ENCODE measurements at regions not wholly inside any gene's neighbourhood (a gene's known extent, or its start where the extent isn't known, plus 50 kb on each side); places are given as distances from the start of the nearest gene placed in this dataset.

GRCh38 chr2:7882296-7882695, 799.6 kb upstream of the ID2 start:
- Histone ChIP-seq H3K9ac (ENCODE audit: extremely low read depth, low read length, poor library complexity, severe bottlenecking) (no peak overlapping the region), H3K9me3 (ENCODE audit: control insufficient read depth, low read length) (no peaks in the 10 kb centered on the region), H3K4me3 (ENCODE audit: low read length) (no peak overlapping the region), H3K27me3 (ENCODE audit: control insufficient read depth, insufficient read depth, low read length, poor library complexity, severe bottlenecking) (no peaks in the 10 kb centered on the region), H3K36me3 (ENCODE audit: control insufficient read depth, insufficient read depth, low read length) (no peaks in the 10 kb centered on the region), H3K4me1 (ENCODE audit: control insufficient read depth, insufficient read depth, low read length) (peaks cover 11% of the 10 kb centered on the region), H3K27ac (ENCODE audit: low read depth, low read length) (no peak overlapping the region)
- peak; percentile 64 for TF ChIP-seq CTCF (conservative IDR thresholded peaks at IDR 0.05)
- Mint-ChIP-seq H3K27ac (no peak overlapping the region), H3K9me3 (no peaks in the 10 kb centered on the region), H3K4me3 (no peak overlapping the region), H3K36me3 (ENCODE audit: low read depth) (peaks cover 25% of the 10 kb centered on the region), H3K4me1 (peaks cover 47% of the 10 kb centered on the region), H3K27me3 (ENCODE audit: insufficient read depth) (no peaks in the 10 kb centered on the region)
- peak; percentile 50 for DNase-seq

- Mint-ChIP-seq H3K36me3 (ENCODE audit: low read depth) (peaks cover 26% of the 10 kb centered on the region), H3K27me3 (ENCODE audit: insufficient read depth) (no peaks in the 10 kb centered on the region), H3K27ac (no peak overlapping the region), H3K4me1 (peaks cover 38% of the 10 kb centered on the region), H3K4me3 (no peak overlapping the region), H3K9me3 (no peaks in the 10 kb centered on the region)
- Histone ChIP-seq H3K9me3 (ENCODE audit: control insufficient read depth, low read length) (no peaks in the 10 kb centered on the region), H3K9ac (ENCODE audit: extremely low read depth, low read length, poor library complexity, severe bottlenecking) (no peak overlapping the region), H3K27me3 (ENCODE audit: control insufficient read depth, insufficient read depth, low read length, poor library complexity, severe bottlenecking) (no peaks in the 10 kb centered on the region), H3K36me3 (ENCODE audit: control insufficient read depth, insufficient read depth, low read length) (no peaks in the 10 kb centered on the region), H3K27ac (ENCODE audit: low read depth, low read length) (no peak overlapping the region), H3K4me3 (ENCODE audit: low read length) (no peak overlapping the region), H3K4me1 (ENCODE audit: control insufficient read depth, insufficient read depth, low read length) (peaks cover 4% of the 10 kb centered on the region)
- peak; percentile 38 for DNase-seq
- WGBS, 2 experiments (ENCODE audit: insufficient coverage in 1 of 2, insufficient read length in 1 of 2): 95% methylated on average over 3 of the region's 4 CpGs; no CpG with 5 or more reads in 1 of the 2 experiments
- no peak for TF ChIP-seq CTCF (conservative IDR thresholded peaks at IDR 0.05)
These were observed 797.5 kb upstream of the ID2 start for GRCh38 chr2:7884338-7884737.

- no peak overlapping the region for H3K27ac ChIP-seq (ENCODE audit: low read depth, low read length)
- H3K36me3 ChIP-seq (ENCODE audit: control insufficient read depth, insufficient read depth, low read length): no peaks in the 10 kb centered on the region
- Mint-ChIP-seq H3K27ac (peak overlapping the region; percentile 42), H3K27me3 (ENCODE audit: insufficient read depth) (no peaks in the 10 kb centered on the region), H3K36me3 (ENCODE audit: low read depth) (peaks cover 35% of the 10 kb centered on the region), H3K4me1 (peaks cover 31% of the 10 kb centered on the region), H3K4me3 (no peak overlapping the region), H3K9me3 (peaks cover 6% of the 10 kb centered on the region)
- H3K4me3 ChIP-seq (ENCODE audit: low read length): no peak overlapping the region
- no peaks in the 10 kb centered on the region for H3K27me3 ChIP-seq (ENCODE audit: control insufficient read depth, insufficient read depth, low read length, poor library complexity, severe bottlenecking)
- WGBS, 2 experiments (ENCODE audit: insufficient coverage in 1 of 2, insufficient read length in 1 of 2): 100% methylated on average over 2 of the region's 2 CpGs
- peaks cover 4% of the 10 kb centered on the region for H3K9me3 ChIP-seq (ENCODE audit: control insufficient read depth, low read length)
- no peak for TF ChIP-seq CTCF (conservative IDR thresholded peaks at IDR 0.05)
- H3K4me1 ChIP-seq (ENCODE audit: control insufficient read depth, insufficient read depth, low read length): no peaks in the 10 kb centered on the region
- H3K9ac ChIP-seq (ENCODE audit: extremely low read depth, low read length, poor library complexity, severe bottlenecking): no peak overlapping the region
- DNase-seq: peak; percentile 4
These were observed 795.2 kb upstream of the ID2 start for GRCh38 chr2:7886666-7887065.

Measured in endodermal cell (in vitro differentiated cells).